T-helper 2 cell treated with Interferon-gamma antibody and Interleukin-4, amounts not matched to agents 100 ng/mL and 5 ng/mL, for 36 hours (primary cell): ENCODE measurements at regions not wholly inside any gene's neighbourhood (a gene's known extent, or its start where the extent isn't known, plus 50 kb on each side); places are given as distances from the start of the nearest gene placed in this dataset.

Experiments
- intact Hi-C: fragments of 100-400 bp; cut with micrococcal nuclease; formaldehyde crosslinking; loops from one replicate; pipeline ENCODE4 v1.15.1; 2023

- intact Hi-C loops, result no loop called here
Observed at GRCh38 chr6:163940705-163941623, 526.4 kb downstream of the QKI start.

- intact Hi-C loops, result no loop called here
Observed at GRCh38 chr6:163937071-163937470, 522.6 kb downstream of the QKI start.

- intact Hi-C loops, result no loop called here
Observed at GRCh38 chr6:163935158-163935762, 520.7 kb downstream of the QKI start.

GRCh38 chr6:163930012-163930411 is 515.5 kb downstream of the QKI start:
- intact Hi-C loops, result no loop called here

GRCh38 chr6:163929538-163929937 is 515.0 kb downstream of the QKI start:
- intact Hi-C loops, result no loop called here

- intact Hi-C loops, result no loop called here
Observed at GRCh38 chr6:163926642-163927041, 512.1 kb downstream of the QKI start.

- intact Hi-C loops, result no loop called here
Observed at GRCh38 chr6:163925839-163926238, 511.3 kb downstream of the QKI start.

GRCh38 chr6:163923658-163924411 is 509.3 kb downstream of the QKI start:
- intact Hi-C loops, result no loop called here

GRCh38 chr6:163922562-163922961 is 508.0 kb downstream of the QKI start:
- intact Hi-C loops, result no loop called here

GRCh38 chr6:163919652-163920051 is 505.1 kb downstream of the QKI start:
- intact Hi-C loops, result no loop called here

- intact Hi-C loops, result no loop called here
Observed at GRCh38 chr6:163916315-163917081, 502.0 kb downstream of the QKI start.

GRCh38 chr6:163915131-163915530 is 500.6 kb downstream of the QKI start:
- intact Hi-C loops, result no loop called here

GRCh38 chr6:163913045-163913444 is 498.5 kb downstream of the QKI start:
- intact Hi-C loops, result no loop called here

- intact Hi-C loops, result no loop called here
Observed at GRCh38 chr6:163906006-163906710, 491.6 kb downstream of the QKI start.

- intact Hi-C loops, result no loop called here
Observed at GRCh38 chr6:163904186-163904585, 489.7 kb downstream of the QKI start.

- intact Hi-C loops, result no loop called here
Observed at GRCh38 chr6:163903541-163903940, 489.0 kb downstream of the QKI start.

- intact Hi-C loops, result no loop called here
Observed at GRCh38 chr6:163902993-163903392, 488.5 kb downstream of the QKI start.

GRCh38 chr6:163901681-163902080 is 487.2 kb downstream of the QKI start:
- intact Hi-C loops, result no loop called here

GRCh38 chr6:163900570-163900969 is 486.1 kb downstream of the QKI start:
- intact Hi-C loops, result no loop called here

- intact Hi-C loops, result no loop called here
Observed at GRCh38 chr6:163897669-163898068, 483.2 kb downstream of the QKI start.

- intact Hi-C loops, result no loop called here
Observed at GRCh38 chr6:163897030-163897429, 482.5 kb downstream of the QKI start.
